ENCODE measurements at regions not wholly inside any gene's neighbourhood (a gene's known extent, or its start where the extent isn't known, plus 50 kb on each side); places are given as distances from the start of the nearest gene placed in this dataset.
"Not testable (repeated sequence)": the region's sequence is repeated elsewhere in the genome, so short reads cannot be mapped to it uniquely, and the experiment has no call there.

- peaks cover 12% of the 10 kb centered on the region for H3K9me3 Mint-ChIP-seq
- no peak overlapping the region for H3K4me3 Mint-ChIP-seq
- H3K36me3 Mint-ChIP-seq (ENCODE audit: low read depth): no peaks in the 10 kb centered on the region
- no peaks in the 10 kb centered on the region for H3K4me1 Mint-ChIP-seq (ENCODE audit: low read depth)
- H3K27me3 Mint-ChIP-seq: no peaks in the 10 kb centered on the region
- no peak overlapping the region for H3K27ac Mint-ChIP-seq
Measured at GRCh38 chr14:25516838-25517237, 466.9 kb upstream of the STXBP6 start.

DNA sequence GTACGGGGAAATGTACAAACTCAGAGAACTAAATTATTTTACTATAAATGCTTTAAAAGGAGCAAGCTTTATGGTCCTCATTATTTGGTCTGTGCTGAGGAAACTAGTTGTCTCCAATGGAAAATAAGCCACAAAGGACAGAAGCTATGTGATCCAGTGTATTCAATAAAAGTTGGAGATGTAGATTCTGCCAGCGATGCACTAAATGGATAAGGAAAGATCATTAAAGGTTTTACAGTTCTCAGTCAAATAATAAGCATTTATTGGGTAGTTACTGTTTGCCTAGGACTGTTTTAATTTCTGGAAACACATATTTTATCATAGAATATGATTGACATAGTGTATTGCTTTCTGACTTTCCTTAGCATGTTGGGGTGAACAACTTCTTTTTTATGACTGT lies 458.9 kb upstream of the STXBP6 start:
- H3K4me1 Mint-ChIP-seq (ENCODE audit: low read depth): no peaks in the 10 kb centered on the region
- peaks cover 14% of the 10 kb centered on the region for H3K9me3 Mint-ChIP-seq
- no peak overlapping the region for H3K4me3 Mint-ChIP-seq
- H3K27me3 Mint-ChIP-seq: no peaks in the 10 kb centered on the region
- H3K27ac Mint-ChIP-seq: no peak overlapping the region
- no peaks in the 10 kb centered on the region for H3K36me3 Mint-ChIP-seq (ENCODE audit: low read depth)

GRCh38 chr14:25501749-25502148 lies 451.8 kb upstream of the STXBP6 start:
- H3K4me3 Mint-ChIP-seq: no peak overlapping the region
- no peaks in the 10 kb centered on the region for H3K36me3 Mint-ChIP-seq (ENCODE audit: low read depth)
- no peak overlapping the region for H3K27ac Mint-ChIP-seq
- no peaks in the 10 kb centered on the region for H3K4me1 Mint-ChIP-seq (ENCODE audit: low read depth)
- H3K9me3 Mint-ChIP-seq: peaks cover 5% of the 10 kb centered on the region
- no peaks in the 10 kb centered on the region for H3K27me3 Mint-ChIP-seq

DNA sequence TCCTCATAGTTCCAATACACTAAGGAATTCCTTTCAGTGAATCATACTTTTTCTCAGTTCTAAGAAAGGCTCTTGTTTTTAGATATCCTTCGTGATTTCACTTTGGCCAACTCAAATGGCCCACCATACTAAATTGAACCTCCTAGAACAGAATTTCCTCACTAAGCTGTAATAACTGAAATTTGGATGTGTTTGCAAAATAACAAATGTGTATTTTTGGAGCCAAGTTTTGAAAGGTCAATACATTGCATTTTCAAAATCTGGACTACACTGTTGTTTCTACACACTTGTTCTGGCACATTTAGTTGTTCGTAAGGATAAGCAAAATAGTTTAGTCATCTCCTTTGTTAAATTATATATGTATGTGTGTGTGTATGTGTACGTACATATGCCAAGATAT lies 439.0 kb upstream of the STXBP6 start:
- Mint-ChIP-seq H3K27ac (no peak overlapping the region), H3K27me3 (no peaks in the 10 kb centered on the region), H3K9me3 (no peaks in the 10 kb centered on the region), H3K4me1 (ENCODE audit: low read depth) (no peaks in the 10 kb centered on the region), H3K4me3 (no peak overlapping the region), H3K36me3 (ENCODE audit: low read depth) (no peaks in the 10 kb centered on the region)

- H3K27ac Mint-ChIP-seq: no peak overlapping the region
- no peaks in the 10 kb centered on the region for H3K27me3 Mint-ChIP-seq
- no peaks in the 10 kb centered on the region for H3K4me1 Mint-ChIP-seq (ENCODE audit: low read depth)
- H3K36me3 Mint-ChIP-seq (ENCODE audit: low read depth): no peaks in the 10 kb centered on the region
- H3K4me3 Mint-ChIP-seq: no peak overlapping the region
- H3K9me3 Mint-ChIP-seq: no peaks in the 10 kb centered on the region
Measured at GRCh38 chr14:25485381-25485780, 435.4 kb upstream of the STXBP6 start.

- H3K4me3 Mint-ChIP-seq: no peak overlapping the region
Measured at GRCh38 chr14:25484906-25485305, 435.0 kb upstream of the STXBP6 start.

GRCh38 chr14:25484235-25484634 lies 434.3 kb upstream of the STXBP6 start:
- Mint-ChIP-seq H3K36me3 (ENCODE audit: low read depth) (no peaks in the 10 kb centered on the region), H3K27me3 (no peaks in the 10 kb centered on the region), H3K9me3 (peaks cover 4% of the 10 kb centered on the region), H3K27ac (no peak overlapping the region), H3K4me3 (no peak overlapping the region), H3K4me1 (ENCODE audit: low read depth) (no peaks in the 10 kb centered on the region)

More at GRCh38 chr14:25484906-25485305, 435.0 kb upstream of the STXBP6 start:
- peaks cover 2% of the 10 kb centered on the region for H3K9me3 Mint-ChIP-seq
- no peaks in the 10 kb centered on the region for H3K4me1 Mint-ChIP-seq (ENCODE audit: low read depth)
- no peak overlapping the region for H3K27ac Mint-ChIP-seq
- no peaks in the 10 kb centered on the region for H3K36me3 Mint-ChIP-seq (ENCODE audit: low read depth)
- H3K27me3 Mint-ChIP-seq: no peaks in the 10 kb centered on the region

DNA sequence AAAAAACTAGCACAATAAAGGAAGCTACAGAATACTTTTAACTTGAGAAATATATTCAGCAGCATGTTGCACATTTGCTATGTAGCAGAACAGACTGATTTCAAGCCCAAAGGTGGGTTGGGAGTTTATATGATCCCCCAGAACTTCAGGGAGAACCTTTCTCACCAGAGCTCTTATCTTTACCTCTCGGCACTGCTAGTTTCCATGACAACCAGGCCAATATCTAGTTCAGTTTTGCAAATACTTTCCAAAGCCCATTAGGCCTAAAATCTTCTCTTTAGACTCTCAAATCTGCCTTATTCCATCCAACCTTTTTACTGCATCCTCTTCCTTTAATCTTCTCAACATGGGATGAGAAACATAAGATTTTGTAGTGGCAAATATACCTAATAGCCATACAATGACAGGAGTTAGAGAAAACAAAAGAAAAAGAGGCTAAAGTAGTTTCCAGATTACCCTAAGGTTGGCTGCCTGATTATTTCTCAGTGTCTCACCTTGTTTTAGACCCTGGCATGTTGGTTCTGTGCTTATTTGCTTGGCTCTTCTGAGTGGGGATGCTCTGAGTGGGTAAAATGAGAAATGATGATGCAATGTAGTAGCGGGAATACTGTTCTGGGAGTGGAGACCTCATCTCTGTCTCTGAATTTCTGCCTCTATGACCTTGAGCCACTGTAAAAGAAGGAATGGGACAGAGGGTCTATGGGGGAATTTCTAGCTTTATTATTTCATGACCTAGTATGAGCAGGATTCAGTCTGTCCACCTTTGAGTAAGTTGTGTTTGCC lies 427.6 kb upstream of the STXBP6 start:
- Mint-ChIP-seq H3K4me3 (no peak overlapping the region), H3K4me1 (ENCODE audit: low read depth) (no peaks in the 10 kb centered on the region), H3K27me3 (no peaks in the 10 kb centered on the region), H3K36me3 (ENCODE audit: low read depth) (no peaks in the 10 kb centered on the region), H3K27ac (no peak overlapping the region), H3K9me3 (peaks cover 4% of the 10 kb centered on the region)

DNA sequence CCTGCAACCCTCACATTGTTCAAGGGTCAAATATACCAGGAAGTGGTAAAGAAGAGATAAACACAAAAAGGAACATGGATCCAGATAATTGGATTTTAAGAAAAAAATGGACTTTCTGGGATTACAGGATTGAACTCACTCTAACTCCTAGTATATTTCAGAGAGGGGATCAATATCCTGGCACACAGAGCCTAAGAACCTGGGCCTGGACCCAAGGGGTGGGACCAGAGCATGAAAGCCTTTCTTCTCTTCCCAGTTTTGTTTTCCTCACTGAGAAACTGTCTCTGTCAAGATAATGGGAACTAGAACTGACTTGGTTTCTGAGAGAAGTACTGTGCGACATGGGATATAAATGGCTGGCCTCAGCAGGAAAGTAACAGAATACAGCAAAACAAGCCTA lies 422.8 kb upstream of the STXBP6 start:
- H3K27ac Mint-ChIP-seq: no peak overlapping the region
- H3K4me3 Mint-ChIP-seq: no peak overlapping the region
- H3K9me3 Mint-ChIP-seq: no peaks in the 10 kb centered on the region
- no peaks in the 10 kb centered on the region for H3K27me3 Mint-ChIP-seq
- H3K4me1 Mint-ChIP-seq (ENCODE audit: low read depth): no peaks in the 10 kb centered on the region
- H3K36me3 Mint-ChIP-seq (ENCODE audit: low read depth): no peaks in the 10 kb centered on the region

DNA sequence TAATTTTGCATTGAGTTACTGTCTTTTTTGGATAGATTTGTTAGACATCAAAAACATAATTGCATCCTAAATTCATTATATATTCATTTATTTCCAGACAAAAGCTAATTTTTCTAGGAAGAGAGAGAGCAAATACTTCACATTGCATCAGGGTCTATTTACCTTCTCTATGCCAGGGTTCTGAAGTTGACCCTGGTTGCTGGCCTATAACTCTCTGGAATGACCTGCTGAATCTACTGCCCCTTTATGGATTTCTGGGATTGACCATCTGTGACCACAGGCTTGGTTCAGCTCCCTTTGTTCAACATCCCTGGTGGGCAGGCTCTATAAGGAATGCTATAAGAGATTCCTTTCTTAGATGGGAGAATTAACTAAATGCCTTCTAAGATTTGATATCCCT lies 414.8 kb upstream of the STXBP6 start:
- Mint-ChIP-seq H3K4me1 (ENCODE audit: low read depth) (no peaks in the 10 kb centered on the region), H3K4me3 (no peak overlapping the region), H3K9me3 (peaks cover 4% of the 10 kb centered on the region), H3K27me3 (no peaks in the 10 kb centered on the region), H3K36me3 (ENCODE audit: low read depth) (no peaks in the 10 kb centered on the region), H3K27ac (no peak overlapping the region)

- Mint-ChIP-seq H3K27ac (no peak overlapping the region), H3K4me3 (no peak overlapping the region), H3K36me3 (ENCODE audit: low read depth) (no peaks in the 10 kb centered on the region), H3K9me3 (peaks cover 4% of the 10 kb centered on the region), H3K4me1 (ENCODE audit: low read depth) (no peaks in the 10 kb centered on the region), H3K27me3 (no peaks in the 10 kb centered on the region)
Measured at GRCh38 chr14:25464078-25464477, 414.1 kb upstream of the STXBP6 start.

DNA sequence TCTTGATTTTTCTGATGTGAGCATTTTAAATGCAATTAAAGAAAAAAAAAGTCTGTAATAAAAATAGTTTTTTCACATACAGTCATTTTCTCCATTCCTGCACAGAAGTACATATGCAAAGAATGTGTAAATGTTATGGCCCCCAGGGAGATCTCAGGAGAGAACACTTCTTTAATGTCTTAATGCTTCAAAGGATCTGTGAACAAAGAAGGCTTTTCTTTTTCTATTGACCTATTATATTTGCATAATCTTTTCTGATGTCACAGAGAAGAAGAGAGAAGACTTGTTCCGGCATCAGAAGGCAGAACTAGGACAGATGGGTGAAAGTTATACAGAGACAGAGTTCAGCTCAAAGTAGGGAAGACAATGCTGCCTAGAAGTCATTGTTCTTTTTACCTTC lies 413.5 kb upstream of the STXBP6 start:
- no peaks in the 10 kb centered on the region for H3K4me1 Mint-ChIP-seq (ENCODE audit: low read depth)
- peaks cover 4% of the 10 kb centered on the region for H3K9me3 Mint-ChIP-seq
- H3K27me3 Mint-ChIP-seq: no peaks in the 10 kb centered on the region
- no peak overlapping the region for H3K4me3 Mint-ChIP-seq
- H3K36me3 Mint-ChIP-seq (ENCODE audit: low read depth): no peaks in the 10 kb centered on the region
- no peak overlapping the region for H3K27ac Mint-ChIP-seq

GRCh38 chr14:25461780-25462179 lies 411.8 kb upstream of the STXBP6 start:
- Mint-ChIP-seq H3K36me3 (ENCODE audit: low read depth) (no peaks in the 10 kb centered on the region), H3K4me3 (no peak overlapping the region), H3K27ac (no peak overlapping the region), H3K9me3 (peaks cover 4% of the 10 kb centered on the region), H3K4me1 (ENCODE audit: low read depth) (no peaks in the 10 kb centered on the region), H3K27me3 (no peaks in the 10 kb centered on the region)

GRCh38 chr14:25444381-25444780 lies 394.4 kb upstream of the STXBP6 start:
- no peaks in the 10 kb centered on the region for H3K4me1 Mint-ChIP-seq (ENCODE audit: low read depth)
- no peaks in the 10 kb centered on the region for H3K27me3 Mint-ChIP-seq
- H3K4me3 Mint-ChIP-seq: no peak overlapping the region
- H3K9me3 Mint-ChIP-seq: peaks cover 4% of the 10 kb centered on the region
- no peaks in the 10 kb centered on the region for H3K36me3 Mint-ChIP-seq (ENCODE audit: low read depth)
- no peak overlapping the region for H3K27ac Mint-ChIP-seq

- H3K4me3 Mint-ChIP-seq; H3K9me3 Mint-ChIP-seq; H3K36me3 Mint-ChIP-seq (ENCODE audit: low read depth); H3K27ac Mint-ChIP-seq; H3K27me3 Mint-ChIP-seq; H3K4me1 Mint-ChIP-seq (ENCODE audit: low read depth): not testable (repeated sequence)
Measured at GRCh38 chr14:25440382-25440781, 390.4 kb upstream of the STXBP6 start.

DNA sequence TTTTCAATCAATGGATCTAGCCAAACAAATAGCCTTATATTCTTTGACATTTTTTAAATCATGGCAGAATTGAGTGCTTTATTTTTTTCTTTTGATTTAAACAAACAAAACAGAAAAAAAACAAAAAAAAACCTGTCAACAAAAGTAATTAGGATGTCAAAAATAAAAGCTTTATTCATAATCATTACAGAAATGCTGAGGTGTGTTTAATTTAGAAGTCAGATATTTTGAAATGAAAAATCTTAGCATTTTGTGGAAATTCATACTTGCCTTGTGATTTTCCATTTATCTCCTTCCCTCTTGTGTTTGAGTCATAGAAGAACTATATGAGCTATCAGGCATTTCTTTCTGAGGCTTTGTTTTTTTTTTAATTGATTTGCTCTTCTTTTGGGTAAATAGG lies 387.0 kb upstream of the STXBP6 start:
- Mint-ChIP-seq H3K4me3 (no peak overlapping the region), H3K27ac (no peak overlapping the region), H3K9me3 (peaks cover 8% of the 10 kb centered on the region), H3K27me3 (no peaks in the 10 kb centered on the region), H3K4me1 (ENCODE audit: low read depth) (no peaks in the 10 kb centered on the region), H3K36me3 (ENCODE audit: low read depth) (no peaks in the 10 kb centered on the region)
